NCI-H2227 treated with DMSO at 0.1 percent for 48 hours (cell line): ENCODE measurements at regions not wholly inside any gene's neighbourhood (a gene's known extent, or its start where the extent isn't known, plus 50 kb on each side); places are given as distances from the start of the nearest gene placed in this dataset.
"Not testable (repeated sequence)": the region's sequence is repeated elsewhere in the genome, so short reads cannot be mapped to it uniquely, and the experiment has no call there.

Experiments used
- DNase-seq: peaks from one replicate; lab custom pipeline; 2025; lab: John Stamatoyannopoulos, UW

DNA sequence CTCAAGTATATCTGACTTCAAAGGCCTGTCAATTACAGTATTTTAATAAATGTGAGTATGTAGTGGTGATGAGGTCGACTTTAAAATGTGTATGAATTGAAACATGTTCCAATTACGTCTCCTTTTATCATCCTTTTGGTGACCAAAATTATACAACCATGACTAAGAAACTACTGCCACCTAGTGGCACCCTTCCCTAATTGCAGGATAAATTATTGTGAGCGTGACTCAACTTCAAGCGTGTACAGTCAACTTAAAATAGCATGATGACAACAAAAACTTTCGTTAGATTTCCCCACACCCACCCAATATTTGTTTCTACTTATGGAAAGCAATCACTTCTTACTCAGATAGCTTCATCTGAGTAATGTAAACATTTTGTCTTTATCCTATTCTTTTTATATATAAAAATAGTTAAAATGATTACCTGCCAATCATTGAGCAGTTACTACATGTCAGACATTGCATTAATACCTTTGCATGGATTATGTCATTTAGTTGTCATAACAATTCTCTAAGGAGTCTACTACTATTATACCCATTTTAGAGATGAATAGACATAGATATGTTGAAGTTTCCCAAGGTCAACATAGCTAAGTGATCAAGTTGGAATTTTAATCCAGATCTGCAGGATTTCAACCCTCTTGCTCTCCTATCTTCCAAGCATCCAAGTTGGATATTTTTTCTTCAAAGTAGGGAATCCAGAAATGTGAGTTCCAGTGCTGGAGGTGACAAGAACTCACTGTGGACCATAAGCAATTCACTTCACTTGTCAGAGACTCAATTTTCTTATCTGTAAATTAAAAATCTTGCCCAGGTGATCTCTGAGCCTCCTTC is 106.0 kb downstream of the MEX3B start:
- DNase-seq, result no peak

DNA sequence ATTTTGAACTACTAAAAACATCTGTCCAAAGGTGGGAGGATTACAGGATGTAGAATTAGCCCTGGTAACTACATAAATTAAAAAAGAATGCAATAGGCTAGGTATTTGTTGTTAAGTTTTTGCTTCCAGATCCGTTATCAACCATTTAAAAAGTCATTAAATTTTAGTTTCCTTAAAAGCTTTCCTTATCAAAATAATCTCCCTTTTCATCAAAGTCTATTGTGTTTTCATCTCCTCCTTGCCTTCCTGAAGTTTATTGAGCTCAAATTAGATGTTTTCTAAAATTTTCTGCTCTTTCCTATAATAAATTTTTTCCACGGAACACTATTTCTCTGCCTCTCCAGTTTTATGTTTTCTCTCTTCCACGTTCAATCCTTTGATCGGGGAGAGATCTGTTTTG is 108.6 kb downstream of the MEX3B start:
- no peak for DNase-seq

DNA sequence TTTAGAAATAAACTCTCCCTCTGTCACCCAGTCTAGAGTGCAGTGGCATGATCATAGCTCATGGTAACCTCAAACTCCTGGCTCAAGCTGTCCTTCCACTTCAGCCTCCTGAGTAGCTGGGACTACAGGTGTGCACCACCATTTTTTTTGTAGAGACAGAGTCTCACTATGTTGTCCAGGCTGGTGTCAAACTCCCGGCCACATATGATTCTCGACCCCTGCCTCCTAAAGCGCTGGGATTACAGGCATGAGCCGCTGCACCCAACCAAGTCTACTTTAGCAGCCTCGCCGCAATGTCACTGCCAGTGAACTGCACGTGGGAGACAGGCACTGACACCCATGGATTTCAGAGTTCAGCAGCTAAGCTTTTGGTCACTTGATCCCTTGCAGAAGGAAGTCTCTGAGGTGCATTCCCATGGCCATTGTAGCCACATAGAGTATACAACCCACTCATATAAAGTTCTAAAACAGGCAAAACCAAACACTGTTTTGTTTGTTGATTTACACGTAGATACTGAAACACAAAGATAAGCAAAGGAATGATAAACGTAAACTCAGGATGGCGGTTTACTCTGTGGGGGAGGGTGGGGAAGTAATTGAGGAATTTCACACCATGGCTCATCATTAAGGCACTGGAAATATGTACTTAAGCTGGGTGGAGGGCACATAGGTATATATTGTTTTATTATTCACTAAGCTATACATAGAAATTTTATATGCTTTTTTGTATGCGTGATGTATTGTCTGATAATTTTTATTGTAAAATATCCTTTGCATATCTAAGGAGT is 115.0 kb downstream of the MEX3B start:
- DNase-seq, result no peak

DNA sequence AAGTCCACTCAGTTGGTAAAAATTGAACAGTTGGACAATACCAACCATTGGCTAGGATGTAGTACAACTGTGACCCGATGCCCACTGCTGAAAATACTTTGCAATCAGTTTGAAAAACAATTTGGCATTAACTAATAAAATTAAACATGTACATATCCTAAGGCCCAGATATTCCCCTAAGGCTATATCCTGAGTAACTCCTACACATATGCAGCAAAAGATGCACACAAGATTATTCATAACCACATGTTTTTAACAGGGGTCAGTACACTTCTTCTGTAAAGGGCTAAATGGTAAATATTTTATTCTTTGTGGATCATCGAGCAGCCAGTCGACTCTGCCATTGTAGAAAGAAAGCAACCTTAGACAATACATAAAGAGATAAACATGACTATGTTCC is 116.3 kb downstream of the MEX3B start:
- DNase-seq, result no peak

DNA sequence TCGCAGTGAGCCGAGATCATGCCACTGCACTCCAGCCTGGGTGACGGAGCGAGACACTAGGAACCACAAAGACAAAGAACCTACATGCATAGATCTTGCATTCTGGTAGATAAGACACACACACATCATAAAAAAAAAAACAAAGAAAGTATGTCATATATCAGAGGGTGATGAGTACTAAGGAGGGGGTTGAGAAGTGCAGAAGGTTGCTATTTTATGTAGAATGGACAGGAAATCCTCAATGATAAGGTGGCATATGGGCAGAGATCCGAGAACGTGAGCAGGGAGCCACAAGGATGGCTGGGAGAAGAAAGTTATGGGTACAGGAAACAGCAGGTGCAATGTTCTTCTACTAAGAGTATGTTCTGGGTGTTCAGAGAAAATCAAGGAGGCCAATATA is 118.8 kb downstream of the MEX3B start:
- DNase-seq, result no peak

DNA sequence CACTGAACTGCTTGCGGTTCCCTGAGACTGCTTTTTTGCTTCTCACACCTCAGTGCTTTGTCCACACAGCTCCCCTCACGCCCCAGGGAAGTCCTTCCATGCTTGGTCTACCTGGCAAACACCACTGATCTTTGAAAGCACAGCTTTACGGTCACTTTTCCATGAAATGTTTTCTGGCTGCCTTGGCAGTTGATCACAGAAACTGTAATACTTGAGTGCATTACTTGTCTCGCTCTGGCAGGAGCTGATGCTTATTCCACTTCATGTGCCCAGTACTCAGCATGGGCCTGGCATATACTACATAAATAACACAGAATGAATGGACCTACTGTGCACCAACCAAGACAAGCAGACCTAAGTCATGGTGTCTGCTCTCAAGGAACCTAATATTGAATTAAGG is 121.1 kb downstream of the MEX3B start:
- DNase-seq, result no peak

DNA sequence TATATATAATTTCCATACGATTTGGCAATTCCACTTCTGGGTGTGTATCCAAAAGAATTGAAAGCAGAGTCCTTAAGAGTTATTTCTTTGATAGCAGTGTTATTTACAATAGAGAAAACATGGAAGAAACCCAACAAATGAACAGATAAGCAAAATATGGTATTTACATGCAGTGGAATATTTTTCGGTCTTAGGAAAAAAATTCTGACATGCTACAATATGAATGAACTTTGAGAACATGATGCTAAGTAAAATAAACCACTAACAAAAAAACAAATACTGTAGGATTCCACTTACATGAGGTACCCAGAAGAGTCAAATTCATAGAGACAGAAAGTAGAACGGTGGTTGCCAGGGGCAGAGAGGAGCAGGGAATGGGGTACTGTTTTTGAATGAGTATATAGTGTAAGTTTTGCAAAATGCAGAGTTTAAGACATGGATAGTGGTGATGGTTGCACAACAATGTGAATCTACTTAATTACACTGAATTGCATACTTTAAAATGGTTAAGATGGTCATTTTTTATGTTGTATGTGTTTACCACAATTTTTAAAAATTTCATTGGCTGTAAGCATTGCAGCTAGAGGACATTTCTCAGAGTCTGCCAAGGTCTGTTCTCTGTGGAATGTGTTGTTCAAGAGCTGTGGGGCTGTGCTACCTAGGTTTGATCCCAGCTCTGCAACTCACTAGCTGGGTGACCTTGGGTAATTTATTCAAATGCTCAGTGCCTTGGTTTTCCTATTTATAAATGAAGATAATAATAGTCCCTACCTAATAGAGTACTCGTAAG is 122.1 kb downstream of the MEX3B start:
- no peak for DNase-seq

DNA sequence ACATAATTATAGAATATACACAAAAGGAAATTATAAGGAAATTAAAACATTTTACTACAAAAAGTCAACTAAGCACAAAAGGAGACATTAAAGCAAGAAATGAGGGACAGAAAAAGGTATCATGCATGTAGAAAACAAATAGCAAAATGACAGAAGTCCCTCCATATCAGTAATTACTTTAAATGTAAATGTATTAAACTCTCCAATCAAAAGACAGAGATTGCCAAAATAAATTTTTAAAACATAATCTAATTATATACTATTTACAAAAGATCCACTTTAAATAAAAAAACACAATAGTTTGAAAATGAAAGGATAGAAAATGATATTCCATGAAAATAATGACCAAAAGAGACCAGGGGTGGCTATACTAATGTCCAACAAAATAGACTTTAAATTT is 123.7 kb downstream of the MEX3B start:
- DNase-seq, result no peak

DNA sequence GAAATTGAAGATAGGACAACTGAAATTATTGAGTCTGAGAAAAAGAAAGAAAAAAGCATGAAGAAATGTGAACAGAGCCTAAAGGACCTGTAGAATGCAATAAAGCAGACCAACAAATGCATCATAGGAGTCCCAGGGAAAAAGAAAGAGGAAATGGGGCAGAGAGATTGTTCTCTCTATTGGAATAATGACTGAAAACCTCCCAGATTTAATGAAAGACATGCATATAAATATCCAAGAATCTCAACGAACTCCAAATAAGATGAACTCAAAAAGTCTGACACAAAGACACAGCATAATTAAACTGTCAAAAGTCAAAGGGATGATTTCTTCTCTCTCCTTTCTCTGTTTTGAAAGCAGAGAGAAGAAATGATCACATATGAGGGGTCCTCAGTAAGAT is 124.7 kb downstream of the MEX3B start:
- no peak for DNase-seq

DNA sequence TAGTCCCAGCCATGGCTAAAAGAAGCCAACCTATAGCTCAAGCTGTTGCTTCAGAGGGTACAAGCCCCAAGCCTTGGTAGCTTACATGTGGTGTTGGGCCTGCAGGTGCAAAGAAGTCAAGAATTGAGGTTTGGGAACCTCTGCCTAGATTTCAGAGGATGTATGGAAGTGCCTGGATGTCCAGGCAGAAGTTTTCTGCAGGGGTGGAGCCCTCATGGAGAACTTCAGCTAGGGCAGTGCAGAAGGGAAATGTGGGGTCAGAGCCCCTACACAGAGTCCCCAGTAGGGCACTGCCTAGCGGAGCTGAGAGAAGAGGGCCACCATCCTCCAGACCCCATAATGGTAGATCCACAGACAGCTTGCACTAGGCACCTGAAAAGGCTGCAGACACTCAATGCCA is 127.1 kb downstream of the MEX3B start:
- DNase-seq, result not testable (repeated sequence)

DNA sequence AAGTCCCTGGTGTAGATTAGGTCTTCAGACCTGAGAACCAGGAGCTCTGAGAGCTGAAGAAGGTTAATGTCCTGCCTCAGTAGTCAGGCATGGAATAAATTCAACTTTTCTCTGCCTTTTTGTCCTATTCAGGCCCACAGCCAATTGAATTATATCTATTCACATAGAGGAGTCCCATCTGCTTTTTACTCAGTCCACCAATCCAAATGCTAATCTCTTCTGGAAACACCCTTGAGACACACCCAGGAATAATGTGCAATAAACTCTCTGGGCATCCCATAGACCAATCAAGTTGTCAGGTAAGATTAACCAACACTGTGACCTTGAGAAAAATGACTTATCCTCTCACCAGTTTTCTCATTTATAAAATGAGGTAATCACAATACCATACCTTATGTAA is 129.4 kb downstream of the MEX3B start:
- no peak for DNase-seq

DNA sequence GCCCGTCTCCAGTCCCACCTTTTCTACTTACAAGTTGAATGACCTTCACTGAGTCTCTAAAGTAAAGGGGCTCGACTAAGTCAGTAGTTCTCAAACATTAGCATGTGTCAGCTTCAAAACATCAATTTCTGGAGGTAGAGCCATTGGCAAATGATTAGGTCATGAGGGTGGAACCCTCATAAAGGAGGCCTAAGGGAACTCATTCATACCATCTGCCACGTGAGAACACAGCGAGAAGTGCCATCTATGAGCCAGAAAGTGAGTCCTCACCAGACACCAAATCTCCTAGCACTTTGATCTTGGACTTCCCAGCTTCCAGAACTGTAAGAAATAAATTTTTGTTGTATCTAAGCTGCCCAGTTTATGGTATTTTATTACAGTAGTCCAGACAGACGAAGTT is 129.8 kb downstream of the MEX3B start:
- DNase-seq, result no peak

DNA sequence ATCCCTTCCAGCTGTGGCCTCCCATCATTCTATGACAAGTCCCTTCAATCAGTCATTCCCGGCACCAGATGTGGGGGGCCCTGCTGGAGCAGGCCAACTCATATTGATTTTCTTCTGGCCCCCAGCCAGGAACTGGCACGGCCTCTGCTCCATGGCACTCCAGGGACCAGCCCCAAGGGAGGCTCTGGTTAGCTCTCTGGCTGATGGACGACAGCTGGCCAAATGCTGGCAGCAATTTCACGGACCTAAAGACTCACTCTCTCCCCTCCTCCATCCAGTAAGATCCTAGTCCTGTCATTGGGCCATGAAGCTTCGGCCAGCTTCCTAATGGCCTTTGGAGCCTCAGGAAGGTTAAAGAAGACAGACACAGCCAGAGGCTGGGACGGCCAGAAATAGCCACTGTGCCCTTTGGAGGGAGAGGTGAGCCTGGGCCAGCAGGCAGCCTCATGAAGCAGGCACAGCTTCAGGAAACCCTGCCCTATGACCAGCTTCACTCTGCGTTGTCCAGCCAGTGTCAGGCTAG is 131.0 kb downstream of the MEX3B start:
- no peak for DNase-seq

DNA sequence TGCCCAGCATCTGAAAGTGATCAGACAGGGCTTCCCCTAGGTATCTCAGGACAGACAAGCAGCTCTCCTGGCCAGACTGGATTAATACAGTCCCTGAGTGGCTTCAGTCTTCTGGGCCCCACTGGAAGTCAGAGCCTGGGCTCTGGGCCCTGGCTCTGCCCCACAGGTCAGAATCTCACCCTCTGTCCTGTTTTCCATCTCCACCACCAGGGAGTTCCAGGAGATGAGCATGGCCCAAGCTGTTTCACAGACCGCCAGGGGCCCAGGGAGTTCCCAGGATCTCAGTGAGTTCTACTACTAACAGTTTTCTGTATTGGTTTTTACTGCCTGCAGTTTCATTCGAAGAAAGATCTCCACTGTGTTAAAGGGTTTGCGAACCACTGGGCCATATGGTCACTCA is 131.5 kb downstream of the MEX3B start:
- no peak for DNase-seq

DNA sequence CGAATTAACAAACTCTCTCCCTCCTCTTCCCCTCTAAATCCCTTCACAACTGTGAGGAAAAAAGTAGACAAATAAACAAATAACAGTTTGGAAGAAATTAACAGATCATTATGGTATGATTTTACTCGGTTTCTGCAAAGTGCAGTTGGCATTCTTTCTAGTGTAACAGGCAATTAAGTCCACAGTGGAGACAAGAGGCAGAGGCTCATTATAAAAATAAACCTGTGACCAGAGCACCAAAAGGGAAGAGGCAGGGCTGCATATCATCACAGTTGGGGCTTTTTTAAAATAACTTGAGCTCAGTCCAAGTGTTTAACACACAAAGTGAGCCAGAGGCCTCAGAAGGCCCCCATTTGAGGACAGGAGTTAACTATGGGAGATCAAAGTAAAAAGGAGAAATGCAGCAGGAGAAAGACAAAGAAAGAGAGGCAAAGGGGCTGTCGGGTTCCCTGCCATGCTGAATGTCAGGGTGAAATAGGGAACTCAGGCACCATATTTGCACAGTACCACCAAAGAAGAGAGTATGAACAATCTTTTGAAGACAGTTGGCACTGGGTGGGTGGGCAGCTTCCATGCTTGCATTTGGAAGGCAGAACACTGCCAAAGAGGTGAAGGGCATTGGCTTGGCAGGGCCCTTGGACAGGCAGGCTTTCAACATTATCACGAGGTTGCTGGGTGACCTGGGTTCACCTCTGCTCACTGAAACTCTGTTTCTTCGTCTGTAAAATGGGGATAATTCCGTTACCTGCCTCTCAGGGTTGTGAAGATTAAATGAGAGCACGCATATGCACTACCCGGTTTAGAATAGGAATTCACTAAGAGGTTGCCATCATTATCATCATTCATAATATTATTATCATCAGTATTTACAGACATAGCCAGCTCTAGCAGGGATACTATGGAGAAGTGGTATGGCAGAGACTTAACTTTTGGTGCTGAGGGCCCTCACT is 134.5 kb downstream of the MEX3B start:
- peak; percentile 10 for DNase-seq

DNA sequence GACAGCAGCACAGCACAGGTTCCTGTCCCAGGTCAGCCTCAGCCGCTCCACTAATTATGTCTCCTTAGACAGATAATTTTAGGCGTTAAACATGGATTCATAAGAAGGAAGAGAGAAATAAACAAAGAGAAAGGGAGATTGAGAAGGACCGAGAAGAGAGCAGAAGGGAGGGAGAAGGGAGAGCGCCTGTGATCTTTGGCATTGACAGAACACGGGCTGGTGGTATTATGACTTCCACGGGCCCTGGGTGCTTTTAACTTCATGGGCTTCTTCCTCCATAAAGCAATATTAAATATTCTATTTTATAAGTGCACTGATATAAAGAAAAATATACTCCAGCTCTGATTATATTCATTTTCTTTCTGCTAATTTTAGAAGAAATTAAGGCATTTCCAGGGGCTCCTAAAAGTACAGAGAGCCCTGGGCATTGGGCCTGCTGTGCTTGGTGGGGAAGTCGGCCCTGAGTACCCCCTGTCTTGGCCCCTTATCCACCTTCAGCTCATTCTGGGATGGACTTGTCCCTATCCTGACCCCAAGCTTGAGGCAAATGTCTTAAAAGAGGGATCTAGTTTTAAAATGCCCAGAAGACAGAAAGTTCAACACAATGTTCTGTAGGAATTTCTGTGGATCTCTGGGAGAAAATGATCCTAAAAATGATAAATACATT is 135.3 kb downstream of the MEX3B start:
- no peak for DNase-seq

DNA sequence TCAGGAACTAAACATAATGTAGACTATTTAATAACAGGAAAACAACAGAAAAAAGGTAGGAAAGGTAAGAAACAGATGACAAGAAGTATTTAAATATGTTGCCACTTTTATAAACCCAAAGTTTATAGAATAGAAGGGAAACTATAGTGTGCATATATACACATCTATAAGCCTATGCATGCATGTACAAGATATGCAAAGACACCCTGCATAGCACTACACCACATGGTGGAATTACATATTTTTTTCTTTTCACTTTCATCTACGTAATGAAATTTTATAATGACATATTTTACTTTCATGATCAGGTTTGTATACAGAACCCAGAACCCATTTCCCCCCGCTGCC is 136.8 kb downstream of the MEX3B start:
- no peak for DNase-seq

DNA sequence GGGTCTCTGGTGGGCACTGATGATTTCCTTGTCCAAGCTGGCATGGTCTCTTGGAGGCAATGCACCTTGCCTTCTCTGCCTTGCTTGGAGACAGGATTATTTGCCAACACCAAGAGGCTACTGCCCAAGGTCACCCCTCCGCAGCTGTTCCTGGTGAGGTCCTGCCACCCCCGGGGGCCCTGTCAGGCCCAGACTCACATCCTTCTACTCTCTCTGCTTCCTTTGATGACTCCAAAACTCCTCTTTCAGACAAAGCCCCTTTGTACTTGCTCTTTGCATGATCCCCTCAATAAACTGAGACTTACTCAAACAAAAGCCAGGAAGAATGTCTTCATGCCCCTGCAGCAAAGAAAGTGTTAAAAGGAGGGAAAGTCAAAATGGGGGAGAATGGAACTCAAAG is 137.7 kb downstream of the MEX3B start:
- DNase-seq, result no peak

DNA sequence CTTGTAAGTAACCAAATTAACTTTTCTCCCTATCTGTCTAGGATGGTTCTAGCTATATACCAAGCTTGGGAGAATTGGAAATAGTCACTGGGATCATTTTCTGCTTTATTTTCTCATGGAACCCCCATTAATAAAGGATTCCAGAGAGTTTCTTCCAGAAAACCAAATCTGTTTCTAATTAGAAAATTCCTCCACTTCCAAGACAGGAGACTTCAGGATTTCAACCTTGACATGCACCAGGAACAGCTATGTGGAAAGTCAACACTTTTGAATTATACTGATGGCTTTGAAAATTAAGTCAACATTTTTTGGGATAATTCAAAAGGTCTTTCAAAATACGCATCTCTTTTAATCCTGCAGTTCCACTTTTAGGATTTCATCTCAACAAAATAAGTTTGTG is 138.3 kb downstream of the MEX3B start:
- no peak for DNase-seq

DNA sequence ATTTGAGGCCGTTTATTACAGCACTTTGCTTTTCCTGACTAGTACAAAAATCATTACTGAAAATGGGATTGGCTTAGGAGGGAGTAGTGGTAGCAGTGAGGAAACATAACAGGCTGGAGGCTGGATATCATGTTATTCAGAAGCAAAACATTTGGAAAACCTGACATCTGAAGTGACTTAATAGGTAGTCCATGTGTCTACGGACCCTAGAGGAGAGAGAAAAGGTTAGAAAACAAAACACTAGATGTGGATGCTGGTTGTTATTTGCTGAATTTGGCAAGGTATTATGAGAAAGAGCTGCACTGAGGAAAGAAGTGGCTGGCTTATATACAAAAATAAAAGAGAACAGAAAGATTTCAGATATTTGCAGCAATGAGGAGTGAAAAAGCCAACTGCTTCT is 139.9 kb downstream of the MEX3B start:
- DNase-seq, result no peak

DNA sequence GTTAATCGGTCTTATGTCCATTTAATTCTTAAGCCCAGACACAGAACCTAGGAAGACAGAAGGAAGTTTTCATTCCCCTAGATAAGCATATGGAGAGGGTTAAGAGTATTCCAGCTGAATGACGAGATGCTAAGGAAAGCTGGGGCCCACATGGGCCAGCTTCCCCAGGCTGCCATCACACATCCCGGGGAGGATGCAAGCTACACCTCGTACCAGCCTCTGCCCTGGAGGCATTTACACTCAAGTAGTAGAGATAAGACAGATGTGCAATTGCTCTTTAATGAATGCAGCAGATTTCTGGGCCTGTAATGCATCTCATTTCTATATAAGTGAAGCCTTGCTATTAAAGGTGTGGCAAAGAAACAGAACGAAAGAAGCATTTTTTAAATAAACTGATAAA is 144.5 kb downstream of the MEX3B start:
- no peak for DNase-seq
